Neural cell (in vitro differentiated cells): ENCODE measurements at regions not wholly inside any gene's neighbourhood (a gene's known extent, or its start where the extent isn't known, plus 50 kb on each side); places are given as distances from the start of the nearest gene placed in this dataset.

Experiments
- H2AFZ ChIP-seq: fragments of 200-600, 300-800 bp; sonication (generic), shearing (Covaris generic); 2 replicates; pipeline ENCODE4 v1.6.0; 2014; ENCODE audit warnings: low read depth, mild to moderate bottlenecking, antibody characterized with exemption, low read length, moderate library complexity
- H3F3A ChIP-seq: fragments of 200-600 bp; shearing (Covaris generic); 2 replicates; pipeline ENCODE4 v1.6.1; 2016; ENCODE audit warnings: mild to moderate bottlenecking, moderate library complexity, mixed read lengths, antibody characterized with exemption, low read length; ENCODE audit not compliant: insufficient read depth, poor library complexity, severe bottlenecking
- H3K27ac ChIP-seq: fragments of 200-600, 300-800 bp; sonication (generic), shearing (Covaris generic); 2 replicates; pipeline ENCODE4 v1.5.1; 2014; ENCODE audit warnings: mild to moderate bottlenecking, low read length, moderate library complexity
- H3K27me3 ChIP-seq: fragments of 300-800, 200-600 bp; sonication (generic), shearing (Covaris generic); 2 replicates; pipeline ENCODE4 v1.6.0; 2014; ENCODE audit warnings: mild to moderate bottlenecking, low read depth, low read length, moderate library complexity; ENCODE audit not compliant: insufficient read depth
- H3K36me3 ChIP-seq: fragments of 300-800, 200-600 bp; sonication (generic), shearing (Covaris generic); 2 replicates; pipeline ENCODE4 v1.5.1; 2014; ENCODE audit warnings: mild to moderate bottlenecking, antibody characterized with exemption, low read length, moderate library complexity; ENCODE audit not compliant: insufficient read depth
- H3K4me2 ChIP-seq: fragments of 300-800, 200-600 bp; sonication (generic), shearing (Covaris generic); 2 replicates; pipeline ENCODE4 v1.6.0; 2014; ENCODE audit warnings: mild to moderate bottlenecking, low read length
- H3K4me3 ChIP-seq: fragments of 300-800, 200-600 bp; sonication (generic), shearing (Covaris generic); 2 replicates; pipeline ENCODE4 v1.5.1; 2014; ENCODE audit warnings: mild to moderate bottlenecking, low read length, moderate library complexity
- H3K79me2 ChIP-seq: fragments of 200-600 bp; shearing (Covaris generic); replicated peaks from 2 replicates; pipeline ENCODE4 v1.6.0; 2014; ENCODE audit warnings: mild to moderate bottlenecking, low read length, moderate library complexity; ENCODE audit not compliant: insufficient read depth
- H3K9ac ChIP-seq: fragments of 300-800, 200-600 bp; sonication (generic), shearing (Covaris generic); 2 replicates; pipeline ENCODE4 v1.6.1; 2016; ENCODE audit warnings: mild to moderate bottlenecking, low read length, mixed read lengths
- H3K9me2 ChIP-seq: fragments of 200-600 bp; shearing (Covaris generic); 2 replicates; pipeline ENCODE4 v1.6.1; 2016; ENCODE audit warnings: mild to moderate bottlenecking, low read length, mixed read lengths; ENCODE audit not compliant: insufficient read depth
- H3K9me3 ChIP-seq: fragments of 200-600, 300-800 bp; sonication (generic), shearing (Covaris generic); 2 replicates; pipeline ENCODE4 v1.6.1; 2016; ENCODE audit warnings: mild to moderate bottlenecking, mixed run types, low read length, moderate library complexity, mixed read lengths
- H4K20me1 ChIP-seq: fragments of 200-600 bp; shearing (Covaris generic); 2 replicates; pipeline ENCODE4 v1.6.1; 2016; ENCODE audit warnings: mild to moderate bottlenecking, mixed run types; ENCODE audit not compliant: insufficient read depth
- EP300 ChIP-seq: fragments of 450-650 bp; conservative IDR thresholded peaks from 2 replicates; pipeline ENCODE4 v1.6.1; 2014; ENCODE audit warnings: antibody characterized with exemption, mild to moderate bottlenecking, moderate library complexity; ENCODE audit not compliant: poor library complexity, severe bottlenecking
- EZH2 ChIP-seq: fragments of 200-600, 300-800 bp; shearing (Covaris generic), sonication (generic); IDR thresholded peaks from 2 replicates; pipeline ENCODE4 v1.6.1; 2014; ENCODE audit warnings: antibody characterized with exemption, low read length, borderline replicate concordance, mild to moderate bottlenecking; ENCODE audit not compliant: insufficient read depth, poor library complexity, severe bottlenecking
- MXI1 ChIP-seq: fragments of 450-650 bp; conservative IDR thresholded peaks from 2 replicates; pipeline ENCODE4 v1.6.1; 2014; ENCODE audit warnings: antibody characterized with exemption, mild to moderate bottlenecking; ENCODE audit not compliant: poor library complexity, severe bottlenecking
- POLR2AphosphoS5 ChIP-seq: IDR thresholded peaks from 2 replicates; pipeline ENCODE4 v1.6.1; 2012
- RAD21 ChIP-seq: fragments of 450-650 bp; conservative IDR thresholded peaks from 2 replicates; pipeline ENCODE4 v1.6.1; 2014; ENCODE audit warnings: antibody characterized with exemption, mild to moderate bottlenecking, moderate library complexity
- SMC3 ChIP-seq: fragments of 450-650 bp; conservative IDR thresholded peaks from 2 replicates; pipeline ENCODE4 v1.6.1; 2014; ENCODE audit warnings: antibody characterized with exemption, mild to moderate bottlenecking, moderate library complexity; ENCODE audit not compliant: poor library complexity
- TAF1 ChIP-seq: IDR thresholded peaks from 2 replicates; pipeline ENCODE4 v1.6.1; 2012; ENCODE audit warnings: low read depth
- TF ChIP-seq, protein P1 (sequence below): IDR thresholded peaks from 2 replicates; pipeline ENCODE4 v1.6.1; 2012; ENCODE audit warnings: borderline replicate concordance
- TF ChIP-seq, protein P2 (sequence below): fragments of 450-650 bp; IDR thresholded peaks from 2 replicates; pipeline ENCODE4 v1.5.1; 2014; ENCODE audit warnings: antibody characterized with exemption, mild to moderate bottlenecking, moderate library complexity; ENCODE audit not compliant: poor library complexity, severe bottlenecking

DNA sequence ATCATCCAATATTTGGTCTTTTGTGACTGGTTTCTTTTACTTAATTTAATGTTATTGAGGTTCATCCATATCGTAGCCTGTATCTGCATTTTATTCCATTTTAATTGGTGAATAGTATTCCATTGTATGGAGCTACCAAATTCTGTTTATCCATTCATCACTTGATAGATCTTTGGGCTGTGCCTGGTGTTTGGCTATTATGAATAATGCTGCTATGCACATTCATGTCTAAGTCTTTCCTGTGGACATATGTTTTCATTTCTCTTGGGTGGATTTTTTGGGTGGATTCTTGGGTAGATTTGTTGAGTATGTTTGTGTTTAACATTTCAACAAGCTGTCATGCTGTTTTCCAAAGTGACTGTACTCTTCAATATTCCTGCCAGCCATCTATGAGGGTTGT, 52.5 kb upstream of the NEDD4L start:
- TF ChIP-seq POLR2AphosphoS5 (no peak), EP300 (no peak), RAD21 (no peak), TAF1 (no peak), SMC3 (no peak), EZH2 (no peak)
- TF ChIP-seq, protein P1, sequence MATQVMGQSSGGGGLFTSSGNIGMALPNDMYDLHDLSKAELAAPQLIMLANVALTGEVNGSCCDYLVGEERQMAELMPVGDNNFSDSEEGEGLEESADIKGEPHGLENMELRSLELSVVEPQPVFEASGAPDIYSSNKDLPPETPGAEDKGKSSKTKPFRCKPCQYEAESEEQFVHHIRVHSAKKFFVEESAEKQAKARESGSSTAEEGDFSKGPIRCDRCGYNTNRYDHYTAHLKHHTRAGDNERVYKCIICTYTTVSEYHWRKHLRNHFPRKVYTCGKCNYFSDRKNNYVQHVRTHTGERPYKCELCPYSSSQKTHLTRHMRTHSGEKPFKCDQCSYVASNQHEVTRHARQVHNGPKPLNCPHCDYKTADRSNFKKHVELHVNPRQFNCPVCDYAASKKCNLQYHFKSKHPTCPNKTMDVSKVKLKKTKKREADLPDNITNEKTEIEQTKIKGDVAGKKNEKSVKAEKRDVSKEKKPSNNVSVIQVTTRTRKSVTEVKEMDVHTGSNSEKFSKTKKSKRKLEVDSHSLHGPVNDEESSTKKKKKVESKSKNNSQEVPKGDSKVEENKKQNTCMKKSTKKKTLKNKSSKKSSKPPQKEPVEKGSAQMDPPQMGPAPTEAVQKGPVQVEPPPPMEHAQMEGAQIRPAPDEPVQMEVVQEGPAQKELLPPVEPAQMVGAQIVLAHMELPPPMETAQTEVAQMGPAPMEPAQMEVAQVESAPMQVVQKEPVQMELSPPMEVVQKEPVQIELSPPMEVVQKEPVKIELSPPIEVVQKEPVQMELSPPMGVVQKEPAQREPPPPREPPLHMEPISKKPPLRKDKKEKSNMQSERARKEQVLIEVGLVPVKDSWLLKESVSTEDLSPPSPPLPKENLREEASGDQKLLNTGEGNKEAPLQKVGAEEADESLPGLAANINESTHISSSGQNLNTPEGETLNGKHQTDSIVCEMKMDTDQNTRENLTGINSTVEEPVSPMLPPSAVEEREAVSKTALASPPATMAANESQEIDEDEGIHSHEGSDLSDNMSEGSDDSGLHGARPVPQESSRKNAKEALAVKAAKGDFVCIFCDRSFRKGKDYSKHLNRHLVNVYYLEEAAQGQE: no peak
- TF ChIP-seq, protein P2, sequence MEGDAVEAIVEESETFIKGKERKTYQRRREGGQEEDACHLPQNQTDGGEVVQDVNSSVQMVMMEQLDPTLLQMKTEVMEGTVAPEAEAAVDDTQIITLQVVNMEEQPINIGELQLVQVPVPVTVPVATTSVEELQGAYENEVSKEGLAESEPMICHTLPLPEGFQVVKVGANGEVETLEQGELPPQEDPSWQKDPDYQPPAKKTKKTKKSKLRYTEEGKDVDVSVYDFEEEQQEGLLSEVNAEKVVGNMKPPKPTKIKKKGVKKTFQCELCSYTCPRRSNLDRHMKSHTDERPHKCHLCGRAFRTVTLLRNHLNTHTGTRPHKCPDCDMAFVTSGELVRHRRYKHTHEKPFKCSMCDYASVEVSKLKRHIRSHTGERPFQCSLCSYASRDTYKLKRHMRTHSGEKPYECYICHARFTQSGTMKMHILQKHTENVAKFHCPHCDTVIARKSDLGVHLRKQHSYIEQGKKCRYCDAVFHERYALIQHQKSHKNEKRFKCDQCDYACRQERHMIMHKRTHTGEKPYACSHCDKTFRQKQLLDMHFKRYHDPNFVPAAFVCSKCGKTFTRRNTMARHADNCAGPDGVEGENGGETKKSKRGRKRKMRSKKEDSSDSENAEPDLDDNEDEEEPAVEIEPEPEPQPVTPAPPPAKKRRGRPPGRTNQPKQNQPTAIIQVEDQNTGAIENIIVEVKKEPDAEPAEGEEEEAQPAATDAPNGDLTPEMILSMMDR: no peak
- H3F3A ChIP-seq: no peaks in the 10 kb centered on the region
- H3K27me3 ChIP-seq: no peaks in the 10 kb centered on the region
- H3K9me3 ChIP-seq: no peaks in the 10 kb centered on the region
- no peaks in the 10 kb centered on the region for H3K79me2 ChIP-seq
- no peaks in the 10 kb centered on the region for H3K36me3 ChIP-seq
- no peaks in the 10 kb centered on the region for H3K9me2 ChIP-seq
- H3K4me3 ChIP-seq: no peak overlapping the region
- H3K27ac ChIP-seq: no peak overlapping the region
- no peak overlapping the region for H2AFZ ChIP-seq
- H3K4me2 ChIP-seq: no peak overlapping the region
- H3K9ac ChIP-seq: no peak overlapping the region
- no peaks in the 10 kb centered on the region for H4K20me1 ChIP-seq

DNA sequence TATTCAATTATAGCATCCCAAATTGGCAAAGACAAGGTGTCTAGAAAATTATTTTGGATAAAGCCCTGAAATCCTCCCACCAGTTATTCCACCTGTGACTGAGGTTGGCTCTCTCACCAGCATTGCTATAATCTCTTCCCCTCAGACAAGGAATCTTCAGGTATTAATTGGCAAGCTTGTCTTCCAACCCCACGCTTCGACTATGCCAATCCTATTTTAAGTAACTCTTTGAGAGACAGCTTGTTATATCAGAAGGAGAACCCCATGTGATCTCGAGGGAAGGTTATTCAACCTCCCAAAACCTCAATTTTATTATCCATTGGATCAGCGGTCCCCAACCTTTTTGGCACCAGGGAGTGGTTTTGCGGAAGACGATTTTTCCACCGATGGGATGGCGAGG, 54.5 kb upstream of the NEDD4L start:
- H3F3A ChIP-seq: no peaks in the 10 kb centered on the region
- H3K36me3 ChIP-seq: no peaks in the 10 kb centered on the region
- H2AFZ ChIP-seq: no peak overlapping the region
- H3K9ac ChIP-seq: no peak overlapping the region
- no peak overlapping the region for H3K4me3 ChIP-seq
- H3K9me3 ChIP-seq: no peaks in the 10 kb centered on the region
- TF ChIP-seq POLR2AphosphoS5 (no peak), TAF1 (no peak), SMC3 (no peak), EZH2 (no peak), MXI1 (no peak), EP300 (no peak), RAD21 (no peak)
- TF ChIP-seq, protein P1: no peak
- TF ChIP-seq, protein P2: no peak
- no peaks in the 10 kb centered on the region for H3K27me3 ChIP-seq
- no peaks in the 10 kb centered on the region for H3K9me2 ChIP-seq
- no peaks in the 10 kb centered on the region for H3K79me2 ChIP-seq
- H4K20me1 ChIP-seq: no peaks in the 10 kb centered on the region
- no peak overlapping the region for H3K27ac ChIP-seq
- no peak overlapping the region for H3K4me2 ChIP-seq
